Gastrocnemius medialis (tissue), 4 donors: ENCODE measurements at regions not wholly inside any gene's neighbourhood (a gene's known extent, or its start where the extent isn't known, plus 50 kb on each side); places are given as distances from the start of the nearest gene placed in this dataset.

Experiments
- POLR2A ChIP-seq, 2 donors: fragments of 450-650 bp; IDR thresholded peaks; one replicate each; pipeline ENCODE4 v1.6.1; 2017; ENCODE audit warnings: antibody characterized with exemption in 2 of 2, mild to moderate bottlenecking in 2 of 2, moderate library complexity in 2 of 2
- TF ChIP-seq, protein P1 (sequence below), 5 experiments: fragments of 450-650 bp in 3 of 5; fragments of 200-600 bp in 2 of 5; sonication (generic) in 2 of 5; IDR thresholded peaks in 4 of 5; conservative IDR thresholded peaks in 1 of 5; 1 replicate in 4 of 5; 2 replicates in 1 of 5; pipeline ENCODE4 v1.5.1; 2016 to 2019; ENCODE audit warnings: antibody characterized with exemption in 5 of 5, mild to moderate bottlenecking in 3 of 5, moderate library complexity in 3 of 5

DNA sequence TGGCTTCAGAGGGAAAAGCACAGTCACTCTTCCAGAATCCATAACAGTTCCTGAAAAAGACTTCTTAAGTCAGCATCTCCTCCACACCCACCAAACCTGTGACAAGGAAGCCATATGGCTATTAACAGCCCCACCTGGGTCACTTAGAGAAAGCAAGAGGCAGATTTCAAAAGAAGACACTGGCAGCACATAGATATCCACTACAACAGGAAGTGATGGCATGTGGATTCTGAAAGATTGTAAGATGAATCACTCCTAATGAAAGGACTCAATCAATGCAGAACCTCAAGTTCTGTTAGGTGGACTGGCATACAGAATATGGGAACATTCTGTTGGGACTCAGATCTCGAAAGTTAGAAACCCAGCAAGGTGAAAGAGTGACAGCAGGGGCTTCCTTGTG, 365.9 kb downstream of the TGFB2 start:
- TF ChIP-seq, protein P1, sequence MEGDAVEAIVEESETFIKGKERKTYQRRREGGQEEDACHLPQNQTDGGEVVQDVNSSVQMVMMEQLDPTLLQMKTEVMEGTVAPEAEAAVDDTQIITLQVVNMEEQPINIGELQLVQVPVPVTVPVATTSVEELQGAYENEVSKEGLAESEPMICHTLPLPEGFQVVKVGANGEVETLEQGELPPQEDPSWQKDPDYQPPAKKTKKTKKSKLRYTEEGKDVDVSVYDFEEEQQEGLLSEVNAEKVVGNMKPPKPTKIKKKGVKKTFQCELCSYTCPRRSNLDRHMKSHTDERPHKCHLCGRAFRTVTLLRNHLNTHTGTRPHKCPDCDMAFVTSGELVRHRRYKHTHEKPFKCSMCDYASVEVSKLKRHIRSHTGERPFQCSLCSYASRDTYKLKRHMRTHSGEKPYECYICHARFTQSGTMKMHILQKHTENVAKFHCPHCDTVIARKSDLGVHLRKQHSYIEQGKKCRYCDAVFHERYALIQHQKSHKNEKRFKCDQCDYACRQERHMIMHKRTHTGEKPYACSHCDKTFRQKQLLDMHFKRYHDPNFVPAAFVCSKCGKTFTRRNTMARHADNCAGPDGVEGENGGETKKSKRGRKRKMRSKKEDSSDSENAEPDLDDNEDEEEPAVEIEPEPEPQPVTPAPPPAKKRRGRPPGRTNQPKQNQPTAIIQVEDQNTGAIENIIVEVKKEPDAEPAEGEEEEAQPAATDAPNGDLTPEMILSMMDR (IDR thresholded peaks at IDR 0.05 in 4 of 5, conservative IDR thresholded peaks at IDR 0.05 in 1 of 5), result no peak
- TF ChIP-seq POLR2A (IDR thresholded peaks at IDR 0.05), result no peak
